Posterior vena cava (tissue), 2 donors: ENCODE measurements at regions not wholly inside any gene's neighbourhood (a gene's known extent, or its start where the extent isn't known, plus 50 kb on each side); places are given as distances from the start of the nearest gene placed in this dataset.

Experiments used
- DNase-seq: peaks from one replicate; pipeline ENCODE4 v3.0.0-alpha.2; 2020; ENCODE audit warnings: low spot score
- intact Hi-C, 2 donors: fragments of 100-400 bp; cut with DNase I; formaldehyde crosslinking; loops; one replicate each; pipeline versions ENCODE4 v1.14.1 to v1.14.2; 2022 to 2023
- donor health status: DM: yes; HTN: yes; CAD: no.
- donor health status: DM: yes; HTN: yes; CAD: no.

DNA sequence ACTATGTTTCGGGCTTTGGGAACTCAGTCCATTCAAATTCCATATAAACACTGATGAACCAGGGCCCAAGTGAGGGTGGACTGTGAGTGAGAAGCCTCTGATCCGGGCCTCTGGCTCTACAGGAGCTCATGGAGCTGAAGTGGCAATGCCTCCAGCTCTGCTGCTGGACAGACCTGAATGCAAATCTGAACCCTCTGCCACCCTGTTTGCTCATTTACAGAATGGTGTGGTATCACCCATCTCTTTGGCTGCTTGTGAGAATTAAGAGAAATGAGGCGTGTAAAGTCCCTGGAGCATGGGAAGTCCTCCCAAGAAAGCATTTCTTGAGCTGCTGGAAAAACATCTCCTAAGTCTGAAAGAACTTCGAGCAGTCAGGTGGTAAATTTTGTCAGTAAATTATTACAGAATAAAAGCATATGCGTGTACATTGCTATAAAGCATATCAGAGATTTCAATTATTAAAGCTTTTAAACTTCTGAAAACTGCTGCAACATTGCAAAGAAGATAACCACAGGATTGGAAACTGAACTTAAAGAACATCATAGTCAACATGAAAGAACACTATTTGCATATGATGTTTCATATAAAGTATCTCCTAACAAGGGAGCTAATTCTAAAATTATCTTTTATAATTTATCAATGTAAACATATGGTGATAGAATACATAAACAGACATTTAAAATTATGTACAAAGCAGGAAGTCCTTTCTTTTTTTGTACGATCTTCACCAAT lies 369.0 kb downstream of the UQCRFS1 start:
- intact Hi-C loops = no loop called here
- no peak for DNase-seq

DNA sequence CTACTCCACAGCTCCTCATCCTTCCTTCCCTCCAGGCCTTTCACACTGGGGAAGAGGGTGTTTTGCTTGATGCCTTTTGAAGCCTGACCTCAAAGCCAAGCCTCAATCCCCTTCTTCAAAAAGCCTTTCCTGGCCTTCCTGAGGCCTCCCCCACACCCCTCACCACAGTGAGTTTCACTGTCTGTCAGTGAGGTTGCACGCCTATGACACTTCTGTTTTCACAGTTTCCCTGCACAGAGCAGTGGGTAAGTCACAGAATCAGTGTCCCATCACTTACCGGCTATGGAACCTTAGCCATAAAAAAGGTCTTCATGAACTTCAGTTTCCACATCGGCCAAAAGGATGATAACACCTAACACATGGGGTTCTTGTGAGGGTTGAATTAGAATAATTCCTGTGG lies 371.4 kb downstream of the UQCRFS1 start:
- intact Hi-C loops = no loop called here
- DNase-seq = no peak

- DNase-seq = no peak
- intact Hi-C loops = no loop called here
These were observed 372.1 kb downstream of the UQCRFS1 start for GRCh38 chr19:28840891-28841290.

DNA sequence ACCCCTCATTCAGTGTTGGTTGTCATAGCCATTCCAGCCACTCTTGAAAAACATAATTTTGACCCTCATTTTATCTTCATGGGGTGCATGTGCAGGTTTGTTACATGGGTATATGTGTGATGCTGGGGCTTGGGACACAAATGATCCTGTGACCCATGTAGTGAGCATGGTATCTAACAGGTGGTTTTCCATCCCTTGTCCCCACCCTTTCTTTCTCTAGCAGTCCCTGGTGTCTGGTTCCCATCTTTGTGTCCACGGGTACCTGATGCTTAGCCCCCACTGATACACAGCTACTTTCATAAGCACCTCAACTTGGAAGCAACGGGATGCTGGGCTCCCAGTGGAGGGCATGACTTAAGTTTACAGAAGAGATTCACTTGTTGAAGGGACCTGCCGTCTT lies 373.5 kb downstream of the UQCRFS1 start:
- DNase-seq = no peak
- intact Hi-C loops = no loop called here

DNA sequence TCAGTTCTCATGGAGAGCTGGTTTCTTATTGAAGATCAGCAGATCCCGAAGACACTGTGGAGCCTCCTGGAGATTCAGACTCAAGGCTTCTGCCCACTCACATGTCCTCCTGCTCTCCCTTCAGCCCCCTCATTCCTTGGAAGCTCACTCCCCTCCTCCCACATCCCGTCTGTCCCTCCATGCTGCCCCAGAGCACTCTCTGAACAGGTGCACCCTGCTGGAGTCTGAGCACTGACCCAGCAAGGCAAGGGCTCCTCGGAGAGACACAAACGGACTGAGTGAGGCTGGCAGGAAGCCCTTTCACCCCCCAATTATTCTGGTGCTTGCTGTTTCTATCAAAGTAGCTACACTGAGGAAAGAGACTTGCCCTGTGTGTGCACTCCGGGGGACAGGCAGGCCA lies 374.0 kb downstream of the UQCRFS1 start:
- intact Hi-C loops = no loop called here
- DNase-seq = no peak

DNA sequence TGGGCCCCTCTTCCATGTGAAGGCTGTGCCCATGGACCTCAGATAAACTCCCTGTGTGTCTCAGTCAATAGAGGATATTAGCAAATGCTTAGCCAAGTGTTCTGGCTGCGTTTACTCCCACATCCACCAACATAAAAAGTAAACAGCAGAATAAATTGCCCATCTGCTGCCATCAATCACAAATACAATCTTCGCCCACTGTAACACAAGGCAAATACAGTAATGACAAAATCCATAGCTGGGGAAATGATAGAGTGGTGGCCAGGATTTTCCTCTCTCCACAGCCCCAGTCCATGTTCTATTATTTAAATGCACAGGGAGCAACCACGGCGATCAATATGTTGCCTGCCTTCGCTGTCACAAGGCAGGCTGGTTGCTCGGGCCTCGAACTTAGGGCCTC lies 376.5 kb downstream of the UQCRFS1 start:
- no peak for DNase-seq
- intact Hi-C loops = no loop called here

GRCh38 chr19:28834996-28835395 lies 378.0 kb downstream of the UQCRFS1 start:
- no peak for DNase-seq
- intact Hi-C loops = no loop called here

DNA sequence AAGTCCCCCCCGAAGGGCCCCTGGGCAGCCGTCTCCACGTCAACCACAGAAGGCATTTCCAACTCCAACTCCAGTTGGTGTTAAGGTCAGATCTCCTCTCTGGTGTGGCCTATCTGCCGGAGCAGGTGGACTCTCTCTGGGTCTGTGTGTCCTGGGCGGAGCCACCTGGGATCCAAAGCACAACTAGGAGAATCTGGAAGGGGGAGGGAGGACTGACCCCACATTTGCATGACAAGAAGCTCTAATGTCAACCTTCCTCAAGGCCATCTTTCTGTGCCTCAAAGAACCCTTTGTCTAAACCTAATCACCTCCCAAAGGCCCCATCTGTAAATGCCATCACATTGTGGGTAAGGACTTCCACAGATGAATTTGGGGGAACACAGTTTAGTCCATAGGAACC lies 381.5 kb downstream of the UQCRFS1 start:
- DNase-seq = no peak
- intact Hi-C loops = no loop called here

DNA sequence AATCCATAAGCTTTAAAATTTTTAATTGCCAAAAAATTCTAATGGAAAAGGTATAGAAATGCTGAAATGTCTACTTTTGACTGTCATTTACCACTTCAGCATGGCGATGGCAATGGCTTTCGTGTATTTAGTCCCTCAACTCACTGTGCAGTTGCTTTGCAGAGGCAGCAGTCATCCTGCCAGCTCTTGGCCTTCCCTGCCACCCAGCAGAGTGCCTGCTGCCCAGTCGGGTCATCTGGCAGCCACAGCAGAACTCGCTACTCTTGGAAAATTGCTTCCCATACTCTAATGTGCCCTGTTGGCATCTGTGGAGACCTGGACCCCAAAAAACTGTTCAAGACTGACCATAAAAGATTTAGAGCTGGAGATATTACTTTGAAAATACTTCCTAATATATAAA lies 383.2 kb downstream of the UQCRFS1 start:
- DNase-seq = no peak
- intact Hi-C loops = no loop called here

DNA sequence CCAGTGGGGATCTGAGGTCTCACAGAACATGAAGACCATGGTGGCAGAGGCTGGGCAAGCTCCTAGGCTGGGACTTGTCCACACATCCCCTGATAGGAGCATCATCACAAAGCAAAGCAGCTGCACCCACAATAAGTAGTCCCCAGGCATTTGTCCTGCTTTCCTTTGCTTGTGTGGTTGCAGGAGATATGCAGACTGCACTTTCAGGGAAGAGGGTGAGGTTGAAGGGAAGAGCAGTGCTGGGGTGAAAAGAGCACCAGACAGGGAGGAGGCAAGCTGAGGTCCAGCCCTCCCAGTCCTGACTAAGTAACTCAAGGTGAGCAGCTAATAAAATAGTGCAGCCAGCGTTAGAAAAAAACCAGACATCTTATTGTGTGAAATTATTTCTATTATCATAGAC lies 383.6 kb downstream of the UQCRFS1 start:
- DNase-seq = no peak
- intact Hi-C loops = no loop called here

DNA sequence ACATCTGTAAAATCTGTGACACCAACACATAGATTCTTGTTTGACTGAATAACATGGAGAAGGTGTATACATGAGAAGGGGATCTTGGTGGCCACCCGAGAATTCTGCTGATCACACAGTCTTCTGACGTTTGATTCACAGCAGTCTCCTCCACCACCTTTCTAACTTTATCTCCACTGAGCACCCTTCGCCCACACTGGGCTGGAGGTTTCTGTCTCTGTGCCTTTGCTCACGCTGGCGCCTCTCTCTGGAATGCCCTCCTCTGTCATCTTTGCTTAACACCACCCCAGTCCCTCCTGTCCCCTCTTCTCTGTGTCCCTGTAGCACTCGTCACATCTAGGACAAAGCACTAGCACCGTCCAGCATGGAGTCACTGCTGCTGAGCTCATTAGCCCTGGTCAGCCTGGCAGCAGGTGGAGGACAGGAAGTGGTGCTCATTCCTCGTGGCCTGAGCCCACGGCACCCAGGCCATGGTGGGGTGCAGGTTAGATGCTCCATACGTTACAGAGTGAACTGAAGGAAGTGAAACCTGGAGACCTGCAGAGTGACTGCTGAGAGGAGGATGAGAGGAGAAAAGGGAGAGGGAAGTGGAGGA lies 384.6 kb downstream of the UQCRFS1 start:
- intact Hi-C loops = no loop called here
- DNase-seq = no peak

- intact Hi-C loops = no loop called here
- DNase-seq = no peak
These were observed 385.6 kb downstream of the UQCRFS1 start for GRCh38 chr19:28827382-28827781.

- DNase-seq = no peak
- intact Hi-C loops = no loop called here
These were observed 389.5 kb downstream of the UQCRFS1 start for GRCh38 chr19:28823338-28823961.

DNA sequence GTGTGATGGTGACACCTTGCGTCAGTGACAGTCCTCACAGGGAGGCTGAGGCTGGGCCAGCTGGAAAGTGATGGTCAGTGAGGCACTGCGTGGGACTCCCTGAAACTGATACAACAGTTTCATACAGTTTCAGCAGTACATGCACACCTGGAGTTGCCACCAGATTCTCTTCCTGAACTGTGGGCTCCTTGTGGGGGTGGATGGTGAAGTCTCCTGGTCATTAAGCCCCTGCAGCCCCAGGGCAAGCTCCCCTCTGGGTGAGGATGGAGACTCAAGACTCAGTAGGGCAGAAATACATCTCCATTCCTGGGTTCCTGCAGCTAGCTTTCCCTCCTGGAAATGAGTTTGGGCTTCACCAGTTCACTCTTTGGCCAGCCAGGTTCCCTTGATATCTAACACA lies 392.7 kb downstream of the UQCRFS1 start:
- intact Hi-C loops = no loop called here
- DNase-seq = no peak

DNA sequence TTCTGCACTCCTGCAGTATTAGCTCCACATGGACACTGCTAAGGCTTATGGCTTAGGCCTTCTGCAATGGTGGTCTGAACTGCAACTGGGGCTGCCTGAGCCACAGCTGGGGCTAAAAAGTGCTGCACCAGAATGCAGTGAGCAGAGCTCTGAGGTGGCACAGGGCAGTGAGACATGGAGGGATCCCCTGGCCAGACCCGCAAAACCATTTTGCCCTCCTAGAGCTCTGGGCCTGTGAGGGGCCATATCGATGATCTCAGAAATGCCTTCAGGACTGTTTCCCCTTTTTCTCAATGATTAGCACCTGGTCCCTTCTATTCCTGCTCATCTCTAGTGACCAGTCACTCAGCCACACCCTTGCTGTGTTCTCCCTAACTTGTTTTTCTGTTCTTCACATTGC lies 397.7 kb downstream of the UQCRFS1 start:
- intact Hi-C loops = no loop called here
- no peak for DNase-seq

DNA sequence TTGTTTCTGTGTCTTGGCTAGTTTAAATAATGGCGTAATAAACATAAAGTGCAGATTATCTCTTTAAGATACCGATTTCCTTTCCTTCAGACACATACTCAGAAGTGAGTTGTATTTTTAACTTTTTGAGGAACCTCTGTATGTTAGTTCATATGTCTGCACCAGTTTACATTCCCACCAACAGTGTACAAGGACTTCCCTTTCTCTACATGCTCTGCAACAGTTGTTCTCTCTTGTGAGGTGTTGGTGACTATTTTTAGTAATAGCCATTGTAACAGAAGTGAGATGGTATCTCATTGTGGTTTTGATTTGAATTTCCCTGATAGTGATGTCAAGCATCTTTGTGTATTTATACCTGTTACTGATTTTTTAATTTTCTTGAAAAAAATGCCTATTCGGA lies 418.6 kb downstream of the UQCRFS1 start:
- intact Hi-C loops = no loop called here
- DNase-seq = no peak

DNA sequence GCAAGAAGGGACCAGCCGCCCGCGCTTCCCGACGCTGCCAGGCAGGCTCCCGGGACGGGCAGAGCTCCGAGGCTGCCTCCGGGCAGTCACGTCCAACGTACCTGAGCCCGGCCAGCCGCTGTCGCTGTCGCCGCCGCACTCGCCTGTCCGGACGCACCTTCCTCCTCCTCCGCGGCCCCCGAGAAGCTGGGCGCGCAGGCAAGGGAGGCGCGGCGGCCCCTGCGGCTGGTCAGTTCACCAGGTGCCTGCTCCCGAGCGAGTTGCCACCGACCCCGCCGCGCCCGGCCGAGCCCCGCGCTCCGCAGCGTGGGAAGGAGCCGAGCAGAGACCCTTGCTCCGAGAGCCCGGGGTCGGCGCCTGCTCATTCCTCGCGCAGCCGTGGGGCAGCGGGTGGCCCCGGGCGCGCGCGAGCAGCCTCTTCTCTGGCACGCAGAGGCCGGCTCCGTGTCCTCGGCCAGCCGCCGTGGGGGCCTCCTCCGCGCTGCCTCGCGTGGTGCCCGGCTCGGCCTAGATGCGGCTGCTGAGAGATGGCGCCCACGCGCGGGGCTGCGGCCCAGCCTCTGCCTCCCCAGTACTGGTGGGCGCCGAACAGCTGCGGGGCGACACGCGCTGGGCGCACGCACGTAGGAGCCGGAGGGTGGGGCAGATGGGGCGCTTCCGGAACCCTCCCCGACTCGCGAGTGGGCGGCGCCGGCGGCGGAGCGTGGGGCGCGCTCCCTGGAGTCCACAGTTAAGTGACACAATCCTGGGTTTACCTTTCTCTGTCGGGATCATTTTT lies 419.4 kb downstream of the UQCRFS1 start:
- DNase-seq = no peak
- intact Hi-C loops = no loop called here

DNA sequence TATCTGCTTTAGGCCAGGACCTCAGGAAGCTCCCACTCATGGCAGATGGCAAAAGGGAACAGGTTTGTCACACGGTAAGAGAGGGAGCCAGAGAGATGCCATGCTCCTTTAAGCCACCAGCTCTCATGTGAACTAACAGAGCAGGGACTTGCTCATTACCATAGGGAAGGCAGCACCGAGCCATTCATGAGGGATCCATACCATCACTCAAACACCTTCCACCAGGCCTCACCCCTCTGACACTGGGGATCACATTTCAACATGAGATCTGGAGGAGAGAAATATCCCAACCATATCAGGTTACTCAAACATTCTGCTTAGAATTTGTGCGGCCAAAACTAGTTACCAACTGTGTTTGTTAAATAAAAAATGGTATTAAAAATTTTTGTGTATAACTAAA lies 427.0 kb downstream of the UQCRFS1 start:
- intact Hi-C loops = no loop called here
- no peak for DNase-seq

GRCh38 chr19:28764066-28764465 lies 448.9 kb downstream of the UQCRFS1 start:
- DNase-seq = no peak
- intact Hi-C loops = no loop called here

- DNase-seq = no peak
- intact Hi-C loops = no loop called here
These were observed 466.5 kb downstream of the UQCRFS1 start for GRCh38 chr19:28746478-28746877.
